ENCODE measurements at regions not wholly inside any gene's neighbourhood (a gene's known extent, or its start where the extent isn't known, plus 50 kb on each side); places are given as distances from the start of the nearest gene placed in this dataset.
A peak's percentile ranks its signal among the peaks of the same experiment; 100 is the strongest.

DNA sequence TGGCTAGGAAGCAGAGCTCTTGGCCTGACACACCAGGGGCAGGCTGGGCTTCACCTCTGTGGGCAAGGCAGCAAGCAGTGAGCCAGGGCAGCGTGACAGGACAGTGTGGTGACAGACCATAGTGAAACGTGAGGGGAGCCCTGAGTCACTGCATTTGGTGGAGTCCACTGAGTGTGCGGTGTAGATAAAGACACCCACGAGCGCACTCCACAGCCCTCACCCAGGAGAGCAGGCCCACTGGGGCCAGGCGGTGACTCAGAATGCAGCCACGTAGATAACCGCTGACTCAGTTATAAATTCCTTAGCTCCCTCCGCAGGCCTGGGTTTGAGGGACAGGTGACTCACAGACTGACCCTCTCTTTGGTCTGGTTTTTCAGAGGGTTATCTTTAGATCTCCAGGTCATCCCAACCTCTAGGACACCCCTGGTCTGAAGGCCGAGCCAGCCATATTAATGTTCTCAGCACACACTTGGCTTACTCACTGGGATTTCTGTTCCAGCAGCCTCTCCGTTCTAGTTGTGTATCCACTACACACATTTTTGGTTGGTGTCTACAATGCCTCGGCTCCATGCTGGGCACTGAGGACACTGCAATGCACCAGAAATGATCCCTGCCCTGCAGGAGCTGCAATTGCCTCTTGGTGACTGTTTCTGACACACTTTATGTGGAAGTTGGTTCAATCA lies 90.2 kb upstream of the TSPAN2 start:
- H3K36me3 ChIP-seq (ENCODE audit: control insufficient read depth in 2 of 4, insufficient read depth in 4 of 4, low read length in 3 of 4) = no peaks in the 10 kb centered on the region
- no peak overlapping the region for H4K5ac ChIP-seq (ENCODE audit: insufficient read length, low read depth, low read length)
- H3K9ac ChIP-seq (replicated peaks in 1 of 4; ENCODE audit: extremely low read depth in 1 of 4, low read depth in 3 of 4, low read length in 3 of 4) = no peak overlapping the region
- H3K4me3 ChIP-seq (ENCODE audit: extremely low read depth in 1 of 4, insufficient read depth in 2 of 4, low read depth in 3 of 4, low read length in 4 of 4) = no peak overlapping the region
- no peaks in the 10 kb centered on the region for H3K79me2 ChIP-seq (ENCODE audit: control insufficient read depth in 1 of 2, insufficient read depth in 2 of 2, low read length in 2 of 2)
- 0 out of 2 replicates have a peak overlapping the region, but pooled peaks have one; percentile 29 for H2BK12ac ChIP-seq (ENCODE audit: low read depth, low read length)
- H2BK20ac ChIP-seq (ENCODE audit: low read length) = no peak overlapping the region
- no peaks in the 10 kb centered on the region for H3K79me1 ChIP-seq (ENCODE audit: low read depth, low read length)
- H2BK5ac ChIP-seq (ENCODE audit: low read depth, low read length) = no peak overlapping the region
- H3K23ac ChIP-seq (ENCODE audit: insufficient read length) = no peak overlapping the region
- peak overlapping the region; percentile 28; the same call in 1 of the 2 replicates for H4K8ac ChIP-seq (ENCODE audit: extremely low read depth, insufficient read depth, low read length)
- 83% methylated on average over 11 of the region's 12 CpGs; no CpG with 5 or more reads in 1 of the 2 experiments for WGBS, 2 experiments (ENCODE audit: extremely low coverage in 1 of 2, insufficient coverage in 1 of 2, insufficient read length in 1 of 2, insufficient replicate concordance in 2 of 2, low coverage in 1 of 2, low lambda C conversion rate in 2 of 2, missing lambda C conversion rate in 1 of 2)
- CTCF ChIA-PET (ENCODE audit: partially characterized antibody) = interaction anchor here (0.6 to 10.7 kb wide), 3 partner anchors 14 to 145 kb away, joined by 3 to 125 read pairs (median 4); no protein-coding TSS in a partner anchor
- POLR2A ChIA-PET (ENCODE audit: partially characterized antibody) = no interaction called here
- H4K20me1 ChIP-seq (replicated peaks in 1 of 2; ENCODE audit: control insufficient read depth in 1 of 2, insufficient read depth in 2 of 2, low read length in 2 of 2) = no peaks in the 10 kb centered on the region
- H3K4me2 ChIP-seq (ENCODE audit: insufficient read depth in 1 of 2, low read depth in 2 of 2, low read length in 2 of 2) = no peak overlapping the region
- no peak overlapping the region for H3K56ac ChIP-seq (replicated peaks; ENCODE audit: insufficient read length, low read depth, low read length)
- no peaks in the 10 kb centered on the region for H3K4me1 ChIP-seq (replicated peaks in 1 of 4; ENCODE audit: control insufficient read depth in 3 of 4, insufficient read depth in 4 of 4, low read length in 3 of 4)
- no peak overlapping the region for H2BK120ac ChIP-seq (replicated peaks; ENCODE audit: low read depth, low read length)
- no peak for FAIRE-seq
- DNase-seq (ENCODE audit: low read depth in 1 of 2, low spot score in 2 of 2) = no peak
- H2AFZ ChIP-seq (ENCODE audit: low read length) = no peak overlapping the region
- peak; percentile 57; the same call in 1 of the 2 replicates for TF ChIP-seq MAFK (IDR thresholded peaks at IDR 0.05; ENCODE audit: low read depth, low read length)
- TF ChIP-seq, protein P1, sequence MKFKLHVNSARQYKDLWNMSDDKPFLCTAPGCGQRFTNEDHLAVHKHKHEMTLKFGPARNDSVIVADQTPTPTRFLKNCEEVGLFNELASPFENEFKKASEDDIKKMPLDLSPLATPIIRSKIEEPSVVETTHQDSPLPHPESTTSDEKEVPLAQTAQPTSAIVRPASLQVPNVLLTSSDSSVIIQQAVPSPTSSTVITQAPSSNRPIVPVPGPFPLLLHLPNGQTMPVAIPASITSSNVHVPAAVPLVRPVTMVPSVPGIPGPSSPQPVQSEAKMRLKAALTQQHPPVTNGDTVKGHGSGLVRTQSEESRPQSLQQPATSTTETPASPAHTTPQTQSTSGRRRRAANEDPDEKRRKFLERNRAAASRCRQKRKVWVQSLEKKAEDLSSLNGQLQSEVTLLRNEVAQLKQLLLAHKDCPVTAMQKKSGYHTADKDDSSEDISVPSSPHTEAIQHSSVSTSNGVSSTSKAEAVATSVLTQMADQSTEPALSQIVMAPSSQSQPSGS (IDR thresholded peaks at IDR 0.05; ENCODE audit: low read length) = no peak
- no peak overlapping the region for H3K18ac ChIP-seq (ENCODE audit: extremely low read depth, low read length)
- H3K27ac ChIP-seq (ENCODE audit: low read depth, low read length) = no peak overlapping the region
- no peaks in the 10 kb centered on the region for H3K23me2 ChIP-seq (ENCODE audit: low read depth, low read length)
- no peak overlapping the region for H3K4ac ChIP-seq (replicated peaks; ENCODE audit: insufficient read length, low read depth, low read length)
- H2AK5ac ChIP-seq (ENCODE audit: low read depth, low read length) = no peak overlapping the region
- no peak overlapping the region for H4K91ac ChIP-seq (replicated peaks; ENCODE audit: insufficient read length, low read length)
- no peak overlapping the region for H3K14ac ChIP-seq (ENCODE audit: insufficient read length)
- no peaks in the 10 kb centered on the region for H3K27me3 ChIP-seq (replicated peaks in 1 of 4; ENCODE audit: control insufficient read depth in 3 of 4, extremely low read depth in 1 of 4, insufficient read depth in 3 of 4, low read length in 3 of 4)
- H2BK15ac ChIP-seq (ENCODE audit: low read length) = no peak overlapping the region
- no peaks in the 10 kb centered on the region for H3K9me3 ChIP-seq (ENCODE audit: insufficient read depth in 2 of 2, low read depth in 1 of 2, low read length in 1 of 2)

All from H1 (cell line).